Embryonic facial prominence (tissue), 1 donor: ENCODE measurements at regions not wholly inside any gene's neighbourhood (a gene's known extent, or its start where the extent isn't known, plus 50 kb on each side); places are given as distances from the start of the nearest gene placed in this dataset.
"Not testable (repeated sequence)": the region's sequence is repeated elsewhere in the genome, so short reads cannot be mapped to it uniquely, and the experiment has no call there.

Experiments
- DNase-seq: peaks from one replicate; pipeline ENCODE4 v3.0.0-alpha.2; 2016; ENCODE audit errors: extremely low spot score

- DNase-seq: no peak
Observed at GRCh38 chr13:82597747-82598146, 1284.5 kb downstream of the SLITRK1 start.

DNA sequence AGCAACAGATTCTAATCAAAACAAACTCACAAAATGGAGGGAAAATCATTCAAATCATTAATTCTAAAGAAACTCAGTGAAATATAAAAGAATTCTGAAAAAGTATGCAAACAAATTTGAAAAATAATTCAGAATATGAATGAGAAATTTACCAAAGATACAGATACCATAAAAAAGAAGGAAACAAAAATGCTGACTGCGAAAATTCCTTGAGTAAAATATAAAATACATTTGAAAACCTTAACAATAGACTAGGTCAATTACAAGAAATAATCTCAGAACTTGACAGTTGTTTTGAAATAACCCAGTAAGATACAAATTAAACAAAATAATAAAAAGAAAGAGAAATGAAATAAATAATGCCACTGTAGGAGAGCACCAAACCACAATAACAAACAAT lies 1289.0 kb downstream of the SLITRK1 start:
- no peak for DNase-seq

DNA sequence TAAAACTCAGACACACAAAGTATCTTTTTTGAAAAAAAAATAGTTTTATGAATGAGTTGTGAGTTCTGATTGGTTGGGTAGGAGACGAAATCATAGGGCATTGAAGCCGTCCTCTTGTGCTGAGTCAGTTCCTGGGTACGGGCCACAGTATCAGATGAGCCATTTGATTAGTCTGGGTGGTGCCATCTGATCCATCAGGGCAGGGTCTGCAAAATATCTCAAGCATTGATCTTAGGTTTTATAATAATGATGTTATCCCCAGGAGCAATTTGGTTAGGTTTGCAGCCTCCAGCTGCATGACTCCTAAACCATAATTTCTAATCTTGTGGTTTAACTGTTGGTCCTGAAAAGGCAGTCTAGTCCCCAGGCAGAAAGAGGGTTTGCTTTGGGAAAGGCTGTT lies 1310.6 kb downstream of the SLITRK1 start:
- DNase-seq: no peak

- DNase-seq: no peak
Observed at GRCh38 chr13:82569581-82569980, 1312.7 kb downstream of the SLITRK1 start.

DNA sequence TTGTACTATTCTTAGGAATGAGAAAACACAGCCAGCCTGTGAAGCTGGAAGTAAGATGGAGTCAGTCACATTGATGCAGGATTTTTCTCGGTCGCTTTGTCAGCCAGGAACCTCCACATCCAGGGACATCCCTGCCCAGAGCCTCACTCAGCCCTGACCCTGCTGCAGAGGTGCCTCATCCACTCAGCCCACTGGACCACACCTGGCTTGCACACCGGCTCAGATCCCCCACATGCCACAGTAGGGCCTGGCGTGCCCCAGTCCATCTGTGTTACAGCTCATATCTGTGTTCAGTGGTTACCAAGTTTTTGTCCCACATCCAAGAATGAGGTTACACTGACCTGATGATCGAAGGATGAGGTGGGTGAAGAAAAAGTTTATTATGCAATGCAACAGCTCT lies 1315.4 kb downstream of the SLITRK1 start:
- no peak for DNase-seq

DNA sequence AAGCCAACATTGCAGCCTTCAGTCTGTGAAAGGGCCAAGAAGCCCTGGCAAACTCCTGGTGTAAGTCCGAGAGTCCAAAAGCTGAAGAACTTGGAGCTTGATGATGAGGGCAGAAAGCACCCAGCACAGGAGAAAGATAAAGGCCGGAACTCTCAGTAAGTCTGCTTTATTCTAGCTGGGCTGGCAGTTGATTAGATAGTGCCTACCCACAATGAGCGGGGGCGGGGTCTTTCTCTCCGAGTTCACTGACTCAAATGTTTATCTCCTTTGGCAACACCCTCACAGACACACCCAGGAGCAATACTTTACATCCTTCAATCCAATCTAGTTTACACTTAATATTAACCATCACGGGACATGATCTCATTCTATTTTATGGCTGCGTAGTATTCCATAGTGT lies 1317.1 kb downstream of the SLITRK1 start:
- no peak for DNase-seq

- no peak for DNase-seq
Observed at GRCh38 chr13:82560889-82561288, 1321.4 kb downstream of the SLITRK1 start.

GRCh38 chr13:82522872-82523271 lies 1359.4 kb downstream of the SLITRK1 start:
- DNase-seq: no peak

- no peak for DNase-seq
Observed at GRCh38 chr13:82506805-82507414, 1375.4 kb downstream of the SLITRK1 start.

- DNase-seq: no peak
Observed at GRCh38 chr13:82501834-82502233, 1380.4 kb downstream of the SLITRK1 start.

- no peak for DNase-seq
Observed at GRCh38 chr13:82480415-82480814, 1401.9 kb downstream of the SLITRK1 start.

GRCh38 chr13:82477436-82477835 lies 1404.8 kb downstream of the SLITRK1 start:
- DNase-seq: no peak

GRCh38 chr13:82467626-82468025 lies 1414.6 kb downstream of the SLITRK1 start:
- DNase-seq: no peak

GRCh38 chr13:82459575-82459974 lies 1422.7 kb downstream of the SLITRK1 start:
- DNase-seq: not testable (repeated sequence)

DNA sequence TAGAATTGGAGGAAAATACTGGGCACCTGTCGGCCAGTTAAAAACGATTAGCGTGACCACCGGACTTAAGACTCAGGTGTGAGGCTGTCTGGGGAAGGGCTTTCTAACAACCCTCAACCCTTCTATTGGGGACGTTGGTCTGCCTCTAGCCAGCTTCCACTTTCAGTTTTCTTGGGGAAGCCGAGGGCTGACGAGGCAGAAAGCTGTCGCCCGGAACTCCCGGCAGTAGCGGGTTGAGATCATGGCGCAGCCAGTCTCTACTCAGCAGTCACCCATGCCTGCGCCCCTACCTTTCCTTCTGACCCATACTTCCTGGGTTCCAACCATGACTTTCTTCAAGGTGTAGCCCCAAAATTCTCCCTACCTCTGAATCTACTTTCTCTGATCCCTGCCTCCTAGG lies 1424.1 kb downstream of the SLITRK1 start:
- no peak for DNase-seq

DNA sequence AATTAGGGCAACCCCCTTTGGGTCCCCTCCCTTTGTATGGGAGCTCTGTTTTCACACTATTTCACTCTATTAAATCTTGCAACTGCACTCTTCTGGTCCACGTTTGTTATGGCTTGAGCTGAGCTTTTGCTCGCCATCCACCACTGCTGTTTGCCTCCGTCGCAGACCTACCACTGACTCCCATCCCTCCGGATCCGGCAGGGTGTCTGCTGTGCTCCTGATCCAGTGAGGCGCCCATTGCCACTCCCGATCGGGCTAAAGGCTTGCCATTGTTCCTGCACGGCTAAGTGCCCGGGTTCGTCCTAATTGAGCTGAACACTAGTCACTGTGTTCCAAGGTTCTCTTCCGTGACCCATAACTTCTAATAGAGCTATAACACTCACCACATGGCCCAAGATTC lies 1424.7 kb downstream of the SLITRK1 start:
- not testable (repeated sequence) for DNase-seq

- no peak for DNase-seq
Observed at GRCh38 chr13:82447416-82448077, 1434.7 kb downstream of the SLITRK1 start.

DNA sequence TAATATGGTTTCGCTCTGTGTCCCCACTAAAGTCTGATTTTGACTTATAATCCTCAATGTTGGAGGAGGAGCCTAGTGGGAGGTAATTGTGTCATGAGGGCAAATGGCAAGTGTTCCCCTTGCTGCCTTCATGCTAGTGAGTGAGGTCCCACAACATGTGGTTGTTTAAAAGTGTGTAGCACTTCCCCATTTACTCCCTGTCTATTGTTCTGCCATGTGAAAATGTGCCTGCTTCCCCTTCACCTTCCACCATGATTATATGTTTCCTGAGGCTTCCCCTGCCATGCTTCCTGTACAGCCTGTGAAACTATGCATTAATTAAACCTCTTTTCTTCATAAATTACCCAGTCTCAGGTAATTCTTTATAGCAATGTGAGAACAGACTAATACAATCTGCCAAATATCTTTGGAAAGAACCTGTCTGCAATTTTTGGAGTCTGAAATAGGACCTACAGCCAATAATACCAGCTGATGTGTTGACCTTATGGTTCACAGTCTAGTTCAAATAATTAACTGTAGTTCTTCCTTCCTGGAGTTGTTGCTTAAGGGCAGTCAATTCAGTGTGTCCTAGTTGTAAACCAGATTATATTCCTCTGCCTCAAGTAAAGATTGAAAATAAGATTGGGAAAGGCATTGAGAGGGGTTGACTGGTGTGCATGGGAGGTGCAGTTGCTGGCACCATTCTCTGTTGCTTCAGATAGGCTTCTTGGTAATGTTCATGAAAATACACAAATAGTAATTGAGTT lies 1442.9 kb downstream of the SLITRK1 start:
- no peak for DNase-seq

GRCh38 chr13:82438320-82438719 lies 1444.0 kb downstream of the SLITRK1 start:
- DNase-seq: no peak

- no peak for DNase-seq
Observed at GRCh38 chr13:82436099-82436585, 1446.1 kb downstream of the SLITRK1 start.

DNA sequence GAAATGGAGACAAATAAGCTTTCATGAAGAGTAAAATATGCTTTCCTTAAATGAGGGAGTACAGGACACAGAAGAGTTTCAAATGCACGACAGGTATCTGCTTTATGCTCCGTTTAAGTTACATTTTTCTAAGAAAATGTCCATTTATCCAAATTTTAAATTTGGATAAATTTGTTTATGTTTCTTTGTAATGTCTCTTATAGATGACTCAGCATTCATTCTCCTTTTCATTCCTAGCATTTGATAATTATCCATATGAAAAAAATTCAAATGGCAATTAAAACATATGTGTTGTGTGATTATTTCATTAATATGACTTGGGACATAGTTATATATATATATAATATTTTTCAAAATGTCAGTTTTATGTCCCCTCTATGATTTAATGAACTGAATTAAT lies 1449.3 kb downstream of the SLITRK1 start:
- DNase-seq: no peak

DNA sequence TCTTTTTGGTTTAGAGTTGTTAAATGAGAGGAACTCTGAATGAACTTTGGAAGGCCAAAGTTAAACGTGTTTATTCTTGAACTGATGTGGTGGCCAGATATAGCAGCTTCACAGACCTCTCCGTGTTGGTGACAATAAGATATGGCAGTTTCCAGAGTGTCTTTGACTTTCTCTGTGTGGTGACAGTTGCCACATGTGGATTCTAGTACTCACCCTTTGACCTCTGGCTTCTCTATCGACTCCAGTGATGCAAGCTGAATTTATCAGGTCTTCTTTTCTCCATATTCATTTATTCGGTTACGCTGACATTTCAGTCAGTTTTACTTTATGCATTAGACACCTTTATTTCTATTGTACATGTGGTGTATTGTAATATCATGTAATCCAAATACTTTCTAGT lies 1469.5 kb downstream of the SLITRK1 start:
- no peak for DNase-seq

DNA sequence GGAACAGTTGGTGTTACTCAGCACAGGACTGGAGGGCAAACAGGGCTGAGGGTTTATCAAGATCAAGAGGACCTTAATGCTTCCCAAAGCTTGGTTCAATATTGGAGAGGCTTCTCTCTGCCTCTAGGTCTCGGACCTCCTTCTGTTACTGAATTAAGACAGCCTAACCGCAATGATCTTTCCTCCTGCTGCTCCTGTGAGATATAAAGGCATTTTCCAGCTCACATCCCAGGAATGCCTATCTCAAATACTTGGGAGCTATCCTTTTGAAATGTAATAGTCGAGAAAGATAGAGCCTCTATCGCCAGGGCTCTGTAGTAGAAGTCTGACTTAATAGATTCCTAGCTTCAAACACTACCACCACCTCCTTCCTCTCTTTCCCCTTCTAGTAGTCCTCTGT lies 1475.0 kb downstream of the SLITRK1 start:
- DNase-seq: no peak
